ENCODE measurements at regions not wholly inside any gene's neighbourhood (a gene's known extent, or its start where the extent isn't known, plus 50 kb on each side); places are given as distances from the start of the nearest gene placed in this dataset.

GRCh38 chr19:32105527-32106310 lies 239.7 kb upstream of the ZNF507 start:
- no peak for DNase-seq (ENCODE audit: low spot score)

- no peak for DNase-seq (ENCODE audit: low spot score)
Measured at GRCh38 chr19:32122258-32122657, 223.2 kb upstream of the ZNF507 start.

- DNase-seq (ENCODE audit: low spot score) = no peak
Measured at GRCh38 chr19:32123355-32123940, 222.0 kb upstream of the ZNF507 start.

GRCh38 chr19:32124585-32124984 lies 220.8 kb upstream of the ZNF507 start:
- no peak for DNase-seq (ENCODE audit: low spot score)

- no peak for DNase-seq (ENCODE audit: low spot score)
Measured at GRCh38 chr19:32129141-32129540, 216.3 kb upstream of the ZNF507 start.

- DNase-seq (ENCODE audit: low spot score) = no peak
Measured at GRCh38 chr19:32130332-32130731, 215.1 kb upstream of the ZNF507 start.

- DNase-seq (ENCODE audit: low spot score) = no peak
Measured at GRCh38 chr19:32131005-32131404, 214.4 kb upstream of the ZNF507 start.

GRCh38 chr19:32138416-32138815 lies 207.0 kb upstream of the ZNF507 start:
- DNase-seq (ENCODE audit: low spot score) = no peak

- DNase-seq (ENCODE audit: low spot score) = no peak
Measured at GRCh38 chr19:32141840-32142511, 203.4 kb upstream of the ZNF507 start.

- no peak for DNase-seq (ENCODE audit: low spot score)
Measured at GRCh38 chr19:32146664-32147063, 198.7 kb upstream of the ZNF507 start.

- DNase-seq (ENCODE audit: low spot score) = no peak
Measured at GRCh38 chr19:32150605-32151004, 194.8 kb upstream of the ZNF507 start.

GRCh38 chr19:32154418-32154817 lies 191.0 kb upstream of the ZNF507 start:
- DNase-seq (ENCODE audit: low spot score) = no peak

GRCh38 chr19:32164384-32164992 lies 180.9 kb upstream of the ZNF507 start:
- DNase-seq (ENCODE audit: low spot score) = no peak

- DNase-seq (ENCODE audit: low spot score) = no peak
Measured at GRCh38 chr19:32165141-32165540, 180.3 kb upstream of the ZNF507 start.

GRCh38 chr19:32165750-32166149 lies 179.7 kb upstream of the ZNF507 start:
- DNase-seq (ENCODE audit: low spot score) = no peak

- DNase-seq (ENCODE audit: low spot score) = no peak
Measured at GRCh38 chr19:32166238-32166637, 179.2 kb upstream of the ZNF507 start.

GRCh38 chr19:32168111-32168510 lies 177.3 kb upstream of the ZNF507 start:
- no peak for DNase-seq (ENCODE audit: low spot score)

GRCh38 chr19:32168606-32169005 lies 176.8 kb upstream of the ZNF507 start:
- DNase-seq (ENCODE audit: low spot score) = no peak

- no peak for DNase-seq (ENCODE audit: low spot score)
Measured at GRCh38 chr19:32171719-32172151, 173.7 kb upstream of the ZNF507 start.

GRCh38 chr19:32172566-32173160 lies 172.7 kb upstream of the ZNF507 start:
- DNase-seq (ENCODE audit: low spot score) = no peak

GRCh38 chr19:32173836-32174235 lies 171.6 kb upstream of the ZNF507 start:
- DNase-seq (ENCODE audit: low spot score) = no peak

GRCh38 chr19:32174386-32175113 lies 170.9 kb upstream of the ZNF507 start:
- DNase-seq (ENCODE audit: low spot score) = no peak

All from AG08395 (cell line).